Motor neuron (in vitro differentiated cells): ENCODE measurements at regions not wholly inside any gene's neighbourhood (a gene's known extent, or its start where the extent isn't known, plus 50 kb on each side); places are given as distances from the start of the nearest gene placed in this dataset.
A peak's percentile ranks its signal among the peaks of the same experiment; 100 is the strongest.

Experiments used
- ATAC-seq, 8 experiments: fragments of 200-7000 bp; cut with Tn5 transposase; replicated peaks in 6 of 8; 2 replicates each; pipeline ENCODE4 v1.8.0; 2021; ENCODE audit warnings: mild to moderate bottlenecking in 8 of 8, moderate library complexity in 8 of 8
- H3K27ac ChIP-seq, 2 donors: fragments of 250-450 bp; sonication (Bioruptor Pico); 2 replicates each; pipeline ENCODE4 v1.9.0; 2021; ENCODE audit warnings: antibody characterized with exemption in 2 of 2, mild to moderate bottlenecking in 2 of 2, moderate library complexity in 1 of 2
- H3K4me1 ChIP-seq, 2 donors: fragments of 250-450 bp; sonication (Bioruptor Pico); replicated peaks in 1 of 2; 2 replicates each; pipeline ENCODE4 v1.6.1; 2021; ENCODE audit warnings: antibody characterized with exemption in 2 of 2, mild to moderate bottlenecking in 2 of 2, moderate library complexity in 1 of 2
- H3K4me3 ChIP-seq, 5 donors: fragments of 250-450 bp; sonication (Bioruptor Pico); 2 replicates each; pipeline ENCODE4 v1.9.0; 2021; ENCODE audit warnings: antibody characterized with exemption in 5 of 5, mild to moderate bottlenecking in 5 of 5, moderate library complexity in 4 of 5
- WGBS, 10 experiments: fragments of 450-650 bp; shearing (Covaris generic); methylation state at CpG; one replicate each; pipeline ENCODE4 v1.0.0; 2022; 5-methylcytosine and 5-hydroxymethylcytosine counted together
- in situ Hi-C, 9 experiments: fragments of 400-800 bp; cut with MboI; loops; one replicate each; pipeline ENCODE4 v1.15.0; 2021; ENCODE audit warnings: low sequenced_read_pairs in 9 of 9, low pct_unique_long_range_greater_than_20kb in 2 of 9; ENCODE audit not compliant: unreplicated experiment in 9 of 9

GRCh38 chr3:53975382-53975781, 83.7 kb upstream of the SELENOK start:
- in situ Hi-C loops, result no loop called here
- WGBS, 10 experiments, result 0 to 100% (median 84%) methylated on average over 1 to 2 of the region's 2 CpGs; no CpG with 5 or more reads in 2 of the 10 experiments
- Histone ChIP-seq H3K4me1 (peaks cover 11 to 17% of the 10 kb centered on the region in 2 donors), H3K27ac (no peak overlapping the region), H3K4me3 (no peak overlapping the region)
- peak in 3 of 8 experiments; percentile 26 to 42 (median 32) for ATAC-seq

DNA sequence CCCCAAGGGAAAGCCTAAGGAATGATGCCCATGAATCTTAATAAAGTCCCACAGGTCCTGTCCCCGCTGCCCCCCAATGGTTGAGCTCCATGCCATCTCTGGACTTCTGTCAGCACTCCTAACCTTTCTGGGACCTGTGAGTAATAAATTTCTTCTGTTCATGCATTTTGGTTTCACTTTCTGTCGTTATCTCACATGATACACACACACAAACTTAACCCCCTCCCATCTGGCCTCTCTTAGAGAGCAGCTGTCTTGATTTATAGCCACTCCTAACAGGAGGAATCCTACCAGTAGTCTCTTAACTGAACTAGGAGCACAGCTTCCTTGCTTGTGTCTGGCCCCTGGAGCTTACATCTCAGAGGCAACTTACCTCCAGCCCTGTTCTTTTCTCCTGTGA, 82.7 kb upstream of the SELENOK start:
- no peak overlapping the region for H3K4me3 ChIP-seq
- H3K4me1 ChIP-seq, result peaks cover 11 to 17% of the 10 kb centered on the region in 2 donors
- H3K27ac ChIP-seq, result no peak overlapping the region
- ATAC-seq, result peak in 6 of 8 experiments; percentile 29 to 88 (median 76)
- WGBS, 10 experiments, result 0 to 100% (median 52%) methylated on average over 1 to 2 of the region's 2 CpGs; no CpG with 5 or more reads in 3 of the 10 experiments
- in situ Hi-C loops, result no loop called here

- peaks cover 11 to 17% of the 10 kb centered on the region in 2 donors for H3K4me1 ChIP-seq
- no peak overlapping the region for H3K27ac ChIP-seq
- peak in 3 of 8 experiments; percentile 2 to 79 (median 73) for ATAC-seq
- 6 to 79% (median 60%) methylated on average over 1 to 4 of the region's 4 CpGs; no CpG with 5 or more reads in 2 of the 10 experiments for WGBS, 10 experiments
- in situ Hi-C loops, result no loop called here
- H3K4me3 ChIP-seq, result no peak overlapping the region
Observed at GRCh38 chr3:53973905-53974304, 82.2 kb upstream of the SELENOK start.

GRCh38 chr3:53970661-53971060, 79.0 kb upstream of the SELENOK start:
- Histone ChIP-seq H3K27ac (no peak overlapping the region), H3K4me3 (no peak overlapping the region), H3K4me1 (peaks cover 2 to 6% of the 10 kb centered on the region in 2 donors)
- in situ Hi-C loops, result no loop called here
- 38 to 83% (median 61%) methylated on average over 1 to 3 of the region's 3 CpGs; no CpG with 5 or more reads in 3 of the 10 experiments for WGBS, 10 experiments
- no peak for ATAC-seq

DNA sequence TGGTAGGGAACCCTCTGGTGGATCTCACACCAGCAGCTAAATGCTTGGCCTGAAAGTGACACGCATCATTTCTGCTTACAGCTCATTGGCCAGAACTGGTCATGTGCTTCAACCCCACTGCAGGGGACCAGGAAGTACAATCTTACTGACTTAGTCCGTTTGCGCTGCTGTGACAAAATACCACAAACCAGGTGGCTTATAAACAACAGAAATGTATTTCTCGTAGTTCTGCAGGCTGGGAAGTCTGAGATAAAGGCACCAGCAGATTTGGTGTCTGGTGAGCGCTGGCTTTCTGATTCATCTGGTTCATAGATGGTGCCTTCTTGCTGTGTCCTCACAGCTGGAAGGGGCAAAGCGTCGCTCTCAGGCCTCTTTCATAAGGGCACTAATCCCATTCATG, 77.4 kb upstream of the SELENOK start:
- no peak overlapping the region for H3K27ac ChIP-seq
- WGBS, 10 experiments, result 0 to 94% (median 80%) methylated on average over 1 to 7 of the region's 7 CpGs; no CpG with 5 or more reads in 1 of the 10 experiments
- in situ Hi-C loops, result no loop called here

DNA sequence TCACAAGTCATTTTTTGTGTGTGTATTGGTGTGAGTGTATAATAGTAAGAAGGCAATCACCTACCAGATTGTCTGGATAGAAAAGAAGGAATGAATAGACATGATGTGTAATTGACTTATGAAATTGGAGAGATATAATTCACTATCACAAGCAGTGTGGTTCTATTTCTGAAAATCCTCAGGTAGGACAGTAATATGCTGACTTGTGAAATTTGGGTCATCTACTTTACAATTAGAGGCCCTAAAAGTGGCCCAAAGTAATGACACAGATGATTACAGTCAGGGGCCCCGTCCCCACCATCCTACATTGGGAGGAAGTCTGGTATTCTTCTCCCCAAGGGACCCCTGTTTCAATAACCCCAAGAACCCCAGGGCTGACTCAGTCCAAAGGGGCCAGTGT, 73.6 kb upstream of the SELENOK start:
- WGBS, 10 experiments, result 0 to 80% (median 43%) methylated on average over 1 of the region's 1 CpG; no CpG with 5 or more reads in 5 of the 10 experiments
- in situ Hi-C loops, result no loop called here
- ATAC-seq, result no peak
- no peak overlapping the region for H3K4me3 ChIP-seq
- H3K4me1 ChIP-seq, result no peaks in the 10 kb centered on the region
- no peak overlapping the region for H3K27ac ChIP-seq

More for the DNA sequence above, 77.4 kb upstream of the SELENOK start:
- no peak for ATAC-seq
- Histone ChIP-seq H3K4me1 (no peaks in the 10 kb centered on the region), H3K4me3 (no peak overlapping the region)

DNA sequence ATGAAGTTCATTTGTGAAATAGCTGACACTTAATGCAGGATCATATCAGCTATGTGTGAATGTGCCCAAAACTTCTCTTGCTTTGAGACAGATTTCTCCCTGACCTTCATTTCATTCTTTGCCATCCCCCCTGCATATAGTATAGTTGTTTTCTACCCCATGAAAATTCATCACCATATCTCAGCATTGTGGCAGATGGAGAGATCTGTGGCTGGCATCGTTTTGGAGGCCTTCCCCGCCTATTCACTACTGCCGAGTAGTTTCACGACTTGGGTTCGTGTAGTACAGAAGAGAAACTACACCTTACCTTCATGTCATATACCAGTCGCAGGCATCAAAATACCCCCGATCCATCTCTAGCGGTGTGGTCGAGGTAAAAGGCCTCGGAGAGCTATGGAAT, 66.2 kb upstream of the SELENOK start:
- 73 to 100% (median 93%) methylated on average over 1 to 10 of the region's 10 CpGs; no CpG with 5 or more reads in 4 of the 10 experiments for WGBS, 10 experiments
- in situ Hi-C loops, result no loop called here
- no peak for ATAC-seq
- H3K4me3 ChIP-seq, result no peak overlapping the region
- no peak overlapping the region for H3K27ac ChIP-seq
- H3K4me1 ChIP-seq, result no peaks in the 10 kb centered on the region

DNA sequence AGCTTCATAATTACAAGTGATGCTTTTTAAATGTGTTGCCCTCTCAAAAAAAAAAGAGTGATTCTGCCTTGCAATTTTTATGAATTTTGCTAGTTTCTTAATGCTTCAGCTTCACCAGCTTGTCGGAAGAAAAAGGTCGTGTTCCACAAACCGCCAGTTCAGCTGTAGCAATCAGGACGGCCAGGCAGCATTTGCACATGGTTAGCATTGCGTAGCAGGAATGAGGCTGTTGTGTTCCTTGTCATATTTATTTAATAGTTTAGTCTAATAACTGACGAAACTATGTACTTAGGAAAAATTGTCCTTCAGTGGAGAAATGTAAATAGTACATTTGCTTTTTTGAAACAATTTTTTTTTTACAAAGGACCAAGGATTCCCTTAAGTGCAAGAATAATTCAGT, 64.9 kb upstream of the SELENOK start:
- ATAC-seq, result no peak
- Histone ChIP-seq H3K4me1 (no peaks in the 10 kb centered on the region), H3K27ac (no peak overlapping the region), H3K4me3 (no peak overlapping the region)
- 23 to 95% (median 64%) methylated on average over 3 to 6 of the region's 6 CpGs; no CpG with 5 or more reads in 2 of the 10 experiments for WGBS, 10 experiments
- in situ Hi-C loops, result no loop called here

GRCh38 chr3:53949541-53949940, 57.9 kb upstream of the SELENOK start:
- 16 to 57% (median 44%) methylated on average over 2 of the region's 2 CpGs; no CpG with 5 or more reads in 2 of the 10 experiments for WGBS, 10 experiments
- in situ Hi-C loops, result loop anchor here in 1 of 9 experiments (25.0 kb wide), 2 partner anchors 163 to 463 kb away; partner anchors contain the start of gene CACNA2D3
- H3K27ac ChIP-seq, result no peak overlapping the region
- no peak overlapping the region for H3K4me3 ChIP-seq
- no peaks in the 10 kb centered on the region for H3K4me1 ChIP-seq
- peak in 3 of 8 experiments; percentile 22 to 34 (median 24) for ATAC-seq

GRCh38 chr3:53948174-53948573, 56.5 kb upstream of the SELENOK start:
- Histone ChIP-seq H3K27ac (no peak overlapping the region), H3K4me1 (peaks cover 0 to 2% of the 10 kb centered on the region in 2 donors), H3K4me3 (no peak overlapping the region)
- in situ Hi-C loops, result loop anchor here in 1 of 9 experiments (25.0 kb wide), 2 partner anchors 164 to 464 kb away; partner anchors contain the start of gene CACNA2D3
- no peak for ATAC-seq
- 0 to 100% (median 59%) methylated on average over 1 of the region's 1 CpG; no CpG with 5 or more reads in 2 of the 10 experiments for WGBS, 10 experiments

- Histone ChIP-seq H3K4me3 (no peak overlapping the region), H3K4me1 (peaks cover 2% of the 10 kb centered on the region in 2 donors), H3K27ac (no peak overlapping the region)
- in situ Hi-C loops, result loop anchor here in 1 of 9 experiments (25.0 kb wide), 2 partner anchors 168 to 468 kb away; partner anchors contain the start of gene CACNA2D3
- WGBS, 10 experiments, result 20 to 100% (median 65%) methylated on average over 1 to 3 of the region's 3 CpGs; no CpG with 5 or more reads in 2 of the 10 experiments
- peak in 5 of 8 experiments; percentile 33 to 79 (median 55) for ATAC-seq
Observed at GRCh38 chr3:53944028-53944427, 52.4 kb upstream of the SELENOK start.

DNA sequence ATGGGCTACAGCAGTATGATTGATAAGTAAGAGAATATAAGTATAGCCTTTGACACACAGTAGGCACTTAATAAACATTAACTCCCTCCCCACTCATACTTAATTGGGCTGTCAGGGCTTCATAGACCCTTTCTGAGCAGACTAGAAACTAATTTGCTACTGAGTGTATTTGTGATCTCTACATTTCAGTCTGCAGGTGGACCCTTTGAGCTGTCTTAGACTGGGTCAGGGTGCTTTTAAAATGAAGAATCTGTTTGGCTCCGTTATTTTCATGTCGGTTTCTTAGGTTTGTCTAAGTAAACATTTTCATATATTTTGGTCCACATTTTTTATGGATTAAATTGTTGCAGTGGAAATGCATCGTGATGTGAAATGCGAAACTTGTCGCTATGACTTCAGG, 50.3 kb upstream of the SELENOK start:
- no peak overlapping the region for H3K4me3 ChIP-seq
- peaks cover 2% of the 10 kb centered on the region in 2 donors for H3K4me1 ChIP-seq
- peak in 3 of 8 experiments; percentile 27 to 64 (median 52) for ATAC-seq
- 8 to 100% (median 62%) methylated on average over 1 to 5 of the region's 5 CpGs for WGBS, 10 experiments
- in situ Hi-C loops, result loop anchor here in 1 of 9 experiments (25.0 kb wide), 2 partner anchors 170 to 470 kb away; partner anchors contain the start of gene CACNA2D3
- no peak overlapping the region for H3K27ac ChIP-seq
